PFSK-1 (cell line): ENCODE measurements at regions not wholly inside any gene's neighbourhood (a gene's known extent, or its start where the extent isn't known, plus 50 kb on each side); places are given as distances from the start of the nearest gene placed in this dataset.

ENCODE experiments used
- POLR2AphosphoS5 ChIP-seq: IDR thresholded peaks from 2 replicates; pipeline ENCODE4 v1.6.1; 2012; ENCODE audit warnings: low read depth, mild to moderate bottlenecking, control low read depth, low read length, moderate library complexity
- REST ChIP-seq, 2 experiments: IDR thresholded peaks; 2 replicates each; pipeline versions ENCODE4 v1.6.1 to v1.8.0; 2011 to 2012; ENCODE audit warnings: low read depth in 2 of 2, low read length in 2 of 2, control low read depth in 1 of 2, inconsistent platforms in 1 of 2, mild to moderate bottlenecking in 1 of 2, moderate library complexity in 1 of 2; ENCODE audit not compliant: insufficient read depth in 1 of 2
- TAF1 ChIP-seq: IDR thresholded peaks from 2 replicates; pipeline ENCODE4 v1.6.1; 2012; ENCODE audit warnings: low read length, control low read depth, borderline replicate concordance; ENCODE audit not compliant: insufficient read depth

- TF ChIP-seq POLR2AphosphoS5 = no peak
- no peak for TF ChIP-seq TAF1
- TF ChIP-seq REST (IDR thresholded peaks at IDR 0.05; ENCODE audit: insufficient read depth in 1 of 2, low read depth in 2 of 2, low read length in 2 of 2) = no peak
Measured at GRCh38 chr15:62348118-62348517, 183.0 kb upstream of the C2CD4B start.
